Ishikawa (cell line): ENCODE measurements at regions not wholly inside any gene's neighbourhood (a gene's known extent, or its start where the extent isn't known, plus 50 kb on each side); places are given as distances from the start of the nearest gene placed in this dataset.

Experiments used
- CEBPB ChIP-seq: IDR thresholded peaks from 2 replicates; pipeline ENCODE4 v1.6.1; 2012
- CREB1 ChIP-seq: IDR thresholded peaks from 2 replicates; pipeline ENCODE4 v1.6.1; 2012; ENCODE audit warnings: low read depth
- EGR1 ChIP-seq: IDR thresholded peaks from 2 replicates; pipeline ENCODE4 v1.6.1; 2012
- EP300 ChIP-seq: IDR thresholded peaks from 2 replicates; pipeline ENCODE4 v1.6.1; 2012; ENCODE audit warnings: borderline replicate concordance
- FOXM1 ChIP-seq: IDR thresholded peaks from 2 replicates; pipeline ENCODE4 v1.6.1; 2012; ENCODE audit warnings: low read depth, borderline replicate concordance
- MAX ChIP-seq: IDR thresholded peaks from 2 replicates; pipeline ENCODE4 v1.6.1; 2012
- NFIC ChIP-seq: IDR thresholded peaks from 2 replicates; pipeline ENCODE4 v1.6.1; 2012
- RAD21 ChIP-seq: IDR thresholded peaks from 2 replicates; pipeline ENCODE4 v1.6.1; 2012; ENCODE audit warnings: low read depth
- REST ChIP-seq: IDR thresholded peaks from 2 replicates; pipeline ENCODE4 v1.6.1; 2012; ENCODE audit warnings: low read depth, mild to moderate bottlenecking
- TAF1 ChIP-seq: IDR thresholded peaks from 2 replicates; pipeline ENCODE4 v1.6.1; 2012; ENCODE audit warnings: low read depth, mild to moderate bottlenecking
- TCF12 ChIP-seq: IDR thresholded peaks from 2 replicates; pipeline ENCODE4 v1.6.1; 2012; ENCODE audit warnings: low read depth
- TEAD4 ChIP-seq: IDR thresholded peaks from 2 replicates; pipeline ENCODE4 v1.6.1; 2012
- USF1 ChIP-seq: IDR thresholded peaks from 2 replicates; pipeline ENCODE4 v1.6.1; 2012
- YY1 ChIP-seq: IDR thresholded peaks from 2 replicates; pipeline ENCODE4 v1.6.1; 2012; ENCODE audit warnings: low read depth

GRCh38 chr15:93203036-93203435, 114.0 kb upstream of the RGMA start:
- TF ChIP-seq MAX (no peak), EP300 (no peak), NFIC (no peak), FOXM1 (no peak), TEAD4 (no peak), CEBPB (no peak), EGR1 (no peak), REST (no peak), RAD21 (no peak), TAF1 (no peak), TCF12 (no peak), YY1 (no peak), CREB1 (no peak), USF1 (no peak)
